ENCODE measurements at regions not wholly inside any gene's neighbourhood (a gene's known extent, or its start where the extent isn't known, plus 50 kb on each side); places are given as distances from the start of the nearest gene placed in this dataset.

DNA sequence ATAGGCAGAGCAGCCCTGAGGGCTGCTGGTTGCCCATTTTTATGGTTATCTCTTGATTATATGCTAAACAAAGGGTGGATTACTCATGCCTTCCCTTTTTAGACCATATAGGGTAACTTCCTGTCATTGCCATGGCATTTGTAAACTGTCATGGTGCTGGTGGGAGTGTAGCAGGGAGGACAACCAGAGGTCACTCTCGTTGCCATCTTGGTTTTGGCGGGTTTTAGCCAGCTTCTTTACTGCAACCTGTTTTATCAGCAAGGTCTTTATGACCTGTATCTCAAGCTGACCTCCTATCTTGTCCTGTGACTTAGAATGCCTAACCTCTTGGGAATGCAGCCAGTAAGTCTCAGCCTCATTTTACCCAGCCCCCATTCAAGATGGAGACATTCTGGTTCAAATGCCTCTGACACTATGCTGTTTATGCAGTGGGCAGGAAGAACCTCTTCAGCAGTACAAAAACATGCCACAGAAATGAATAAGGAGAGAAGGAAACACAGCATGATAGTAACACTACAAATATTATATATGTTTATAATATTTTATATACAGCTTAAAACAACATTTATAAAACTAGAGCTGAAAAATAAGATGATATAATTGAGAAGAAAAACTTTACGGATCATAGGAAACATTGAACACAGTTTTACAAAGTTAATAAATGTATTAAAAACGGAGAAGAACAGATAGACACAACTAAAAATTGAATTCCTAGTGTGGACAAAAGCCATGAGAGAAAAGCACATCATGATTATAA lies 58.9 kb upstream of the SAMD5 start:
- no peak overlapping the region for H4K5ac ChIP-seq (ENCODE audit: low read depth, low read length)
- no peaks in the 10 kb centered on the region for H3K79me1 ChIP-seq (ENCODE audit: low read depth in 1 of 2, low read length in 2 of 2)
- no peak overlapping the region for H2BK120ac ChIP-seq (ENCODE audit: low read depth, low read length)
- WGBS, 2 experiments (ENCODE audit: extremely low coverage in 2 of 2, insufficient read length in 1 of 2): no CpG with 5 or more reads among the region's 4 CpGs
- H3K27me3 ChIP-seq (ENCODE audit: control insufficient read depth, insufficient read depth, low read length): 0 out of 2 replicates have a peak, but pooled peaks cover 1% of the 10 kb centered on the region
- CTCF ChIA-PET: no interaction called here
- TF ChIP-seq SMC3 (IDR thresholded peaks at IDR 0.05; ENCODE audit: low read depth, low read length) (no peak), RAD21 (IDR thresholded peaks at IDR 0.05; ENCODE audit: low read length) (no peak), MXI1 (IDR thresholded peaks at IDR 0.05; ENCODE audit: borderline replicate concordance, low read depth, low read length) (no peak), RCOR1 (IDR thresholded peaks at IDR 0.05; ENCODE audit: insufficient replicate concordance, low read length) (no peak), NFE2L2 (IDR thresholded peaks at IDR 0.05; ENCODE audit: low read depth, low read length) (no peak)
- H3K36me3 ChIP-seq (ENCODE audit: control insufficient read depth, insufficient read depth, low read length): no peaks in the 10 kb centered on the region
- dilution Hi-C loops (cut with HindIII; ENCODE audit: low sequenced_read_pairs, unreplicated experiment): no loop called here
- H2AK5ac ChIP-seq (ENCODE audit: low read depth, low read length): no peak overlapping the region
- intact Hi-C loops (cut with micrococcal nuclease): no loop called here
- no peak overlapping the region for H2BK20ac ChIP-seq (ENCODE audit: low read depth, low read length)
- H3K9me3 ChIP-seq (ENCODE audit: control insufficient read depth, insufficient read depth, low read length): no peaks in the 10 kb centered on the region
- no peak overlapping the region for H3K4ac ChIP-seq (ENCODE audit: low read depth, low read length)
- no peak for DNase-seq
- no peak overlapping the region for H3K23ac ChIP-seq (ENCODE audit: low read depth, low read length)
- no peak overlapping the region for H3K4me3 ChIP-seq (ENCODE audit: insufficient read depth, low read depth, low read length)
- H3K18ac ChIP-seq (ENCODE audit: low read depth, low read length): no peak overlapping the region
- no peak overlapping the region for H3K9ac ChIP-seq (ENCODE audit: low read depth, low read length)
- no peak overlapping the region for H4K91ac ChIP-seq (ENCODE audit: insufficient read depth, low read depth, low read length)
- no peak overlapping the region for H2BK5ac ChIP-seq (ENCODE audit: low read depth, low read length, poor library complexity, severe bottlenecking)
- H4K8ac ChIP-seq (ENCODE audit: low read depth in 2 of 2, low read length in 2 of 2): no peak overlapping the region; a peak in 1 of 4 replicates
- POLR2A ChIA-PET (ENCODE audit: unreplicated experiment): interaction anchor here (0.6 kb wide), 1 partner anchor 603 kb away, joined by 5 read pairs; no protein-coding TSS in a partner anchor
- H2AFZ ChIP-seq (replicated peaks; ENCODE audit: low read length, poor library complexity): no peak overlapping the region
- H3K4me2 ChIP-seq (ENCODE audit: low read depth, low read length): no peak overlapping the region
- in situ Hi-C loops (cut with MboI; ENCODE audit: low sequenced_read_pairs): no loop called here
- no peak overlapping the region; the same call in 1 of the 2 replicates for H3K56ac ChIP-seq (ENCODE audit: extremely low read depth, insufficient read depth, low read length)
- no peak overlapping the region for H2BK15ac ChIP-seq (ENCODE audit: low read depth, low read length)
- no peaks in the 10 kb centered on the region for H3K4me1 ChIP-seq (ENCODE audit: control insufficient read depth, insufficient read depth, low read length)
- H3K27ac ChIP-seq (ENCODE audit: insufficient read depth, low read length): no peak overlapping the region
- no peak overlapping the region for H2AK9ac ChIP-seq (replicated peaks; ENCODE audit: low read depth, low read length, poor library complexity)
- BruUV-seq (replicated peaks): no TSS peak
- H3K14ac ChIP-seq (replicated peaks; ENCODE audit: low read depth, low read length): no peak overlapping the region
- no peaks in the 10 kb centered on the region for H4K20me1 ChIP-seq (ENCODE audit: insufficient read depth, low read length)
- peak; percentile 85 for ATAC-seq (ENCODE audit: low read depth)
- H3K9me1 ChIP-seq (ENCODE audit: insufficient read depth, low read length): no peaks in the 10 kb centered on the region

Measured in IMR-90 (cell line).